ENCODE measurements at regions not wholly inside any gene's neighbourhood (a gene's known extent, or its start where the extent isn't known, plus 50 kb on each side); places are given as distances from the start of the nearest gene placed in this dataset.
"Not testable (repeated sequence)": the region's sequence is repeated elsewhere in the genome, so short reads cannot be mapped to it uniquely, and the experiment has no call there.

DNA sequence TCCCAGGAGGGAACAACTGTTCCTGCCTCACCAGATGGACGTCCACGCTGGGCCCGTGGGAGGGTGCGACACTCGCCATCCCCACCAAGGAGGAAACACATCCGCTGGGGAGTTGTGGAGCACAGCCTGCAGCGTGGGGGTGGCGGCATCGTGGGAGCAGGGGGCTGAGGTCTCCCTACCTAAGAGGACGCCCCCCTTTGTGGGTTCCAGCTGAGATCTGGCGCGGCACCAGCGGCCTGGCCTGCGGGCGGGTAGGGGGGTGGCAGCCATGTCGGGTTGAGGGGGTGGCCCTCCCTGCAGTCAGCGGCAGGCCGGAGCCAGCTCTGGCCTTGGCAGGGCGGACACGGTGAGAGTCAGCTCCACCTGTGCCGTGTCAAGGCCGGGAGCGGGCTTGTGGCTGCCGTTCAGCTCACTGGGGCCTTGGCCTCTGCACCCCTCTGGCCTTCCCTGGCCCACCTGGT is 116.7 kb upstream of the CIBAR2 start:
- Histone ChIP-seq H2AFZ (no peak overlapping the region), H4K20me1 (ENCODE audit: insufficient read depth) (no peaks in the 10 kb centered on the region), H3F3A (ENCODE audit: insufficient read depth, low read depth) (no peaks in the 10 kb centered on the region), H3K36me3 (ENCODE audit: low read depth) (no peaks in the 10 kb centered on the region), H3K4me1 (replicated peaks; ENCODE audit: insufficient read depth) (no peaks in the 10 kb centered on the region), H3K27me3 (ENCODE audit: insufficient read depth, low read depth) (no peaks in the 10 kb centered on the region), H3K4me2 (no peak overlapping the region), H3K9me2 (ENCODE audit: insufficient read depth) (no peaks in the 10 kb centered on the region), H3K9me3 (ENCODE audit: insufficient read depth, low read depth) (no peaks in the 10 kb centered on the region), H3K27ac (no peak overlapping the region), H3K4me3 (no peak overlapping the region), H3K79me2 (ENCODE audit: low read depth) (no peaks in the 10 kb centered on the region)
- no TSS peak for BruUV-seq (replicated peaks)
- intact Hi-C loops (cut with micrococcal nuclease; ENCODE audit: unreplicated experiment) = no loop called here
- POLR2A ChIA-PET (ENCODE audit: unreplicated experiment) = no interaction called here
- CTCF ChIA-PET = no interaction called here
- no peak for DNase-seq
- TF ChIP-seq EZH2 (IDR thresholded peaks at IDR 0.05; ENCODE audit: low read depth) = no peak
- TF ChIP-seq, protein P1, sequence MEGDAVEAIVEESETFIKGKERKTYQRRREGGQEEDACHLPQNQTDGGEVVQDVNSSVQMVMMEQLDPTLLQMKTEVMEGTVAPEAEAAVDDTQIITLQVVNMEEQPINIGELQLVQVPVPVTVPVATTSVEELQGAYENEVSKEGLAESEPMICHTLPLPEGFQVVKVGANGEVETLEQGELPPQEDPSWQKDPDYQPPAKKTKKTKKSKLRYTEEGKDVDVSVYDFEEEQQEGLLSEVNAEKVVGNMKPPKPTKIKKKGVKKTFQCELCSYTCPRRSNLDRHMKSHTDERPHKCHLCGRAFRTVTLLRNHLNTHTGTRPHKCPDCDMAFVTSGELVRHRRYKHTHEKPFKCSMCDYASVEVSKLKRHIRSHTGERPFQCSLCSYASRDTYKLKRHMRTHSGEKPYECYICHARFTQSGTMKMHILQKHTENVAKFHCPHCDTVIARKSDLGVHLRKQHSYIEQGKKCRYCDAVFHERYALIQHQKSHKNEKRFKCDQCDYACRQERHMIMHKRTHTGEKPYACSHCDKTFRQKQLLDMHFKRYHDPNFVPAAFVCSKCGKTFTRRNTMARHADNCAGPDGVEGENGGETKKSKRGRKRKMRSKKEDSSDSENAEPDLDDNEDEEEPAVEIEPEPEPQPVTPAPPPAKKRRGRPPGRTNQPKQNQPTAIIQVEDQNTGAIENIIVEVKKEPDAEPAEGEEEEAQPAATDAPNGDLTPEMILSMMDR (conservative IDR thresholded peaks at IDR 0.05) = no peak

DNA sequence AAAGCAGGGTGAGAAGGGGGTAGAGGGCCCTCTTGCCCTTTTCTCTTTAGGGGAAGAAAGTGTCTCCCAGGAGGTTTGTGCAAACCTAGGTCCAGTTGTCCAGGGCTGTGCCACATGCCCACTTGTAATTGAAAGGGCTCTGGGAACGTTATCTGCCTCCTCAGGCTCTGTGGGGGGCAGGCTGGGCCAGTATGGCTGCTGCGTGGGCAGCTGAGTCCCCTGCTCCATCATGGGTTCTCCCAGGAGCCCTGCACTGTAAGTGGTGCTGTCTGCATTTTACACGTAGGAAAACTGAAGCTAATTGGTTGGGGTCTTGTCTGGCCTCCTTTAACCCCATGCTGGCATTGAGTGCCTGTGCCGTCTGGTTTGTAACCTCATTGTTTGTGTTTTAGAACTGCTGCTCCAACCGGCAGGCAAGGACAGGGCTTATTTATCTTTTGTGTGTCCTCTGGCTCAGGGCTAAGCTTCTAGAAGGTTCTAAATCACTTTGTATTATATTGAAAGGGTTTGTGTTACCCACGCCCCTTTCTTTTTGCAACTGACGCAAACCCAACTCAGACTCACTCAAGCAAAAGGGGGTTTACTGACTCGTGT is 117.7 kb upstream of the CIBAR2 start:
- Histone ChIP-seq H3K27ac (no peak overlapping the region), H2AFZ (no peak overlapping the region), H3K27me3 (ENCODE audit: insufficient read depth, low read depth) (no peaks in the 10 kb centered on the region), H3K9me2 (ENCODE audit: insufficient read depth) (no peaks in the 10 kb centered on the region), H3F3A (ENCODE audit: insufficient read depth, low read depth) (no peaks in the 10 kb centered on the region), H3K9me3 (ENCODE audit: insufficient read depth, low read depth) (no peaks in the 10 kb centered on the region), H3K4me3 (no peak overlapping the region), H3K79me2 (ENCODE audit: low read depth) (no peaks in the 10 kb centered on the region), H4K20me1 (ENCODE audit: insufficient read depth) (no peaks in the 10 kb centered on the region), H3K4me2 (no peak overlapping the region), H3K36me3 (ENCODE audit: low read depth) (no peaks in the 10 kb centered on the region), H3K4me1 (replicated peaks; ENCODE audit: insufficient read depth) (no peaks in the 10 kb centered on the region)
- no TSS peak for BruUV-seq (replicated peaks)
- no peak for TF ChIP-seq EZH2 (IDR thresholded peaks at IDR 0.05; ENCODE audit: low read depth)
- TF ChIP-seq, protein P1 (conservative IDR thresholded peaks at IDR 0.05) = no peak
- ChIA-PET CTCF (no interaction called here), POLR2A (ENCODE audit: unreplicated experiment) (no interaction called here)
- DNase-seq = no peak
- intact Hi-C loops (cut with micrococcal nuclease; ENCODE audit: unreplicated experiment) = no loop called here

DNA sequence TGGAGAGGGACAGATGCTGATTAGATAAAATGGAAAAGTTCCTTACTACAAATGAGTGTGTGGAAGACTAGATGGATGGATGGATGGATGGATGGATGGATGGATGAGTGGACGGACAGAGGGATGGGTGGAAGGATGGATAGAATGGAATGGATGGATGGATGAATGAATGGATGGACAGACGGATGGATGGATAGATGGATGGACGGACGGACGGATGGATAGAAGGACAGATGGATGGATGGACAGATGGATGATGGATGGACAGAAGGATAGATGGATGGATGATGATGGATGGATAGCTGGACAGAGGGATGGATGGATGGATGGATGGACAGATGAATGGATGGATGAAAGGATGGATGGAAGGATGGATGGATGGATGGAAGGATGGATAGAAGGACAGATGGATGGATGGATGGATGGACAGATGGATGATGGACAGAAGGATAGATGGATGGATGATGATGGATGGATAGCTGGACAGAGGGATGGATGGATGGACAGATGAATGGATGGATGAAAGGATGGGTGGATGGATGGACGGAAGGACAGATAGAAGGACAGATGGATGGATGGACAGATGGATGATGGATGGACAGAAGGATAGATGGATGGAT is 118.6 kb upstream of the CIBAR2 start:
- H3K27me3 ChIP-seq (ENCODE audit: insufficient read depth, low read depth); H4K20me1 ChIP-seq (ENCODE audit: insufficient read depth); H3K9me2 ChIP-seq (ENCODE audit: insufficient read depth); H3K4me1 ChIP-seq (replicated peaks; ENCODE audit: insufficient read depth); H3K36me3 ChIP-seq (ENCODE audit: low read depth); BruUV-seq (replicated peaks); DNase-seq; H3K4me2 ChIP-seq; H3K27ac ChIP-seq; H3F3A ChIP-seq (ENCODE audit: insufficient read depth, low read depth); H2AFZ ChIP-seq; H3K4me3 ChIP-seq; H3K79me2 ChIP-seq (ENCODE audit: low read depth); intact Hi-C loops (cut with micrococcal nuclease; ENCODE audit: unreplicated experiment); POLR2A ChIA-PET (ENCODE audit: unreplicated experiment); H3K9me3 ChIP-seq (ENCODE audit: insufficient read depth, low read depth): not testable (repeated sequence)
- CTCF ChIA-PET = interaction anchor here (0.6 kb wide), 1 partner anchor 9 kb away, joined by 3 read pairs; no protein-coding TSS in a partner anchor

DNA sequence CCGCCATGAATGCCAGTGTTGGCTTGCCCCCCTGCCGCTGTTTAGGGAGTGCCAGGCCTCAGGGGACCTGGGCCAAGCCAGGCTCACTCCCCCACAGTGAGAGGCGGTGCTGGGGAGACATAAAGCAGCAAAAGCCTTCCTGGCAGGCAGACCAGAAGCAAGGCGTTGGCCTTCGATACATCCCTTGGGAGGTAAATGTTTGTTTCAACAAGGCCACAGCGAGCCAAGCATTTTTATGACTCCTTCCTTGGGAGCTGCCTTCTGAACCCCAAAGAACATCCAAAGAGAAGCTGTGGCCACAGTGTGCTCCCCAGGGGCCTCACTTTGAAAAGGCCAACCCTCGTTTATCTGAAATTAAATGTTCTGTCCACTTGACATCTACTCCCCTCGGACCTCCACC is 119.7 kb upstream of the CIBAR2 start:
- no peaks in the 10 kb centered on the region for H4K20me1 ChIP-seq (ENCODE audit: insufficient read depth)
- no peaks in the 10 kb centered on the region for H3K36me3 ChIP-seq (ENCODE audit: low read depth)
- H3K79me2 ChIP-seq (ENCODE audit: low read depth) = no peaks in the 10 kb centered on the region
- ChIA-PET POLR2A (ENCODE audit: unreplicated experiment) (no interaction called here), CTCF (no interaction called here)
- no peak overlapping the region for H3K27ac ChIP-seq
- no TSS peak for BruUV-seq (replicated peaks)
- no peak overlapping the region for H3K4me3 ChIP-seq
- H3K4me2 ChIP-seq = no peak overlapping the region
- H3K27me3 ChIP-seq (ENCODE audit: insufficient read depth, low read depth) = no peaks in the 10 kb centered on the region
- no peaks in the 10 kb centered on the region for H3K4me1 ChIP-seq (replicated peaks; ENCODE audit: insufficient read depth)
- no peak for DNase-seq
- TF ChIP-seq, protein P1 (conservative IDR thresholded peaks at IDR 0.05) = no peak
- TF ChIP-seq EZH2 (IDR thresholded peaks at IDR 0.05; ENCODE audit: low read depth) = no peak
- intact Hi-C loops (cut with micrococcal nuclease; ENCODE audit: unreplicated experiment) = no loop called here
- no peaks in the 10 kb centered on the region for H3K9me2 ChIP-seq (ENCODE audit: insufficient read depth)
- H3K9me3 ChIP-seq (ENCODE audit: insufficient read depth, low read depth) = no peaks in the 10 kb centered on the region
- H2AFZ ChIP-seq = no peak overlapping the region
- no peaks in the 10 kb centered on the region for H3F3A ChIP-seq (ENCODE audit: insufficient read depth, low read depth)

All from PC-9 (cell line).